ENCODE measurements at regions not wholly inside any gene's neighbourhood (a gene's known extent, or its start where the extent isn't known, plus 50 kb on each side); places are given as distances from the start of the nearest gene placed in this dataset.

DNA sequence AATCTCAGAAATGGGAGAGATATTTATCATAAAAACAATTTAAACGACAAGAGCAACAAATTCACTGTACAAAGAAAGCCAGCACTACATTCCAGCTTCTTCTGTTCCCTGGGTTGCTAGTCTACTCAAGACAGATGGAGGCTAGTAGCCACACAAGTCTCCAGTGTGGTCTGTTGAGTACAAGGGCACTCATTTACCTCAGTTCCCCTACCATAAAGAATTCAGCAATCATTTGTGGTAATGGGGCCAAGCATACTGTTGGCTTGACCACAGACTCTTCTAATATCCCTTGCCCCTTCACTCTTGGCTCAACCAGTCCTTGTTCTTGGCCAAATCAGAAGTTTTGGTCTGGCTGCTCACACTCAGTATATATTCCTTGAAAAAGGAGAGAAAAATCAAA lies 212.3 kb downstream of the COX18 start:
- TF ChIP-seq, protein P1, sequence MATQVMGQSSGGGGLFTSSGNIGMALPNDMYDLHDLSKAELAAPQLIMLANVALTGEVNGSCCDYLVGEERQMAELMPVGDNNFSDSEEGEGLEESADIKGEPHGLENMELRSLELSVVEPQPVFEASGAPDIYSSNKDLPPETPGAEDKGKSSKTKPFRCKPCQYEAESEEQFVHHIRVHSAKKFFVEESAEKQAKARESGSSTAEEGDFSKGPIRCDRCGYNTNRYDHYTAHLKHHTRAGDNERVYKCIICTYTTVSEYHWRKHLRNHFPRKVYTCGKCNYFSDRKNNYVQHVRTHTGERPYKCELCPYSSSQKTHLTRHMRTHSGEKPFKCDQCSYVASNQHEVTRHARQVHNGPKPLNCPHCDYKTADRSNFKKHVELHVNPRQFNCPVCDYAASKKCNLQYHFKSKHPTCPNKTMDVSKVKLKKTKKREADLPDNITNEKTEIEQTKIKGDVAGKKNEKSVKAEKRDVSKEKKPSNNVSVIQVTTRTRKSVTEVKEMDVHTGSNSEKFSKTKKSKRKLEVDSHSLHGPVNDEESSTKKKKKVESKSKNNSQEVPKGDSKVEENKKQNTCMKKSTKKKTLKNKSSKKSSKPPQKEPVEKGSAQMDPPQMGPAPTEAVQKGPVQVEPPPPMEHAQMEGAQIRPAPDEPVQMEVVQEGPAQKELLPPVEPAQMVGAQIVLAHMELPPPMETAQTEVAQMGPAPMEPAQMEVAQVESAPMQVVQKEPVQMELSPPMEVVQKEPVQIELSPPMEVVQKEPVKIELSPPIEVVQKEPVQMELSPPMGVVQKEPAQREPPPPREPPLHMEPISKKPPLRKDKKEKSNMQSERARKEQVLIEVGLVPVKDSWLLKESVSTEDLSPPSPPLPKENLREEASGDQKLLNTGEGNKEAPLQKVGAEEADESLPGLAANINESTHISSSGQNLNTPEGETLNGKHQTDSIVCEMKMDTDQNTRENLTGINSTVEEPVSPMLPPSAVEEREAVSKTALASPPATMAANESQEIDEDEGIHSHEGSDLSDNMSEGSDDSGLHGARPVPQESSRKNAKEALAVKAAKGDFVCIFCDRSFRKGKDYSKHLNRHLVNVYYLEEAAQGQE (IDR thresholded peaks at IDR 0.05; ENCODE audit: borderline replicate concordance) = no peak
- TF ChIP-seq, protein P1 (CRISPR knock-in tag; IDR thresholded peaks at IDR 0.05; ENCODE audit: low read depth) = no peak
- TF ChIP-seq SMARCE1 (IDR thresholded peaks at IDR 0.05) (no peak), KHSRP (IDR thresholded peaks at IDR 0.05) (no peak), ZNF24 (IDR thresholded peaks at IDR 0.05) (no peak), KDM4B (IDR thresholded peaks at IDR 0.05; ENCODE audit: borderline replicate concordance in 2 of 2, low read depth in 1 of 2) (no peak), DDX20 (tag; IDR thresholded peaks at IDR 0.05; ENCODE audit: low read depth) (no peak), XRCC4 (IDR thresholded peaks at IDR 0.05; ENCODE audit: extremely low read depth, insufficient read depth, insufficient read length) (no peak), HNRNPLL (IDR thresholded peaks at IDR 0.05; ENCODE audit: low read depth, low read length, poor library complexity, severe bottlenecking) (no peak), TRIM28 (IDR thresholded peaks at IDR 0.05) (no peak), PHB (CRISPR knock-in tag; IDR thresholded peaks at IDR 0.05) (no peak), POLR2AphosphoS5 (IDR thresholded peaks at IDR 0.05; ENCODE audit: control insufficient read depth, insufficient read depth, low read depth, low read length) (no peak)
- TF ChIP-seq, protein P2, sequence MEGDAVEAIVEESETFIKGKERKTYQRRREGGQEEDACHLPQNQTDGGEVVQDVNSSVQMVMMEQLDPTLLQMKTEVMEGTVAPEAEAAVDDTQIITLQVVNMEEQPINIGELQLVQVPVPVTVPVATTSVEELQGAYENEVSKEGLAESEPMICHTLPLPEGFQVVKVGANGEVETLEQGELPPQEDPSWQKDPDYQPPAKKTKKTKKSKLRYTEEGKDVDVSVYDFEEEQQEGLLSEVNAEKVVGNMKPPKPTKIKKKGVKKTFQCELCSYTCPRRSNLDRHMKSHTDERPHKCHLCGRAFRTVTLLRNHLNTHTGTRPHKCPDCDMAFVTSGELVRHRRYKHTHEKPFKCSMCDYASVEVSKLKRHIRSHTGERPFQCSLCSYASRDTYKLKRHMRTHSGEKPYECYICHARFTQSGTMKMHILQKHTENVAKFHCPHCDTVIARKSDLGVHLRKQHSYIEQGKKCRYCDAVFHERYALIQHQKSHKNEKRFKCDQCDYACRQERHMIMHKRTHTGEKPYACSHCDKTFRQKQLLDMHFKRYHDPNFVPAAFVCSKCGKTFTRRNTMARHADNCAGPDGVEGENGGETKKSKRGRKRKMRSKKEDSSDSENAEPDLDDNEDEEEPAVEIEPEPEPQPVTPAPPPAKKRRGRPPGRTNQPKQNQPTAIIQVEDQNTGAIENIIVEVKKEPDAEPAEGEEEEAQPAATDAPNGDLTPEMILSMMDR (IDR thresholded peaks at IDR 0.05 in 2 of 3, conservative IDR thresholded peaks at IDR 0.05 in 1 of 3; ENCODE audit: insufficient read depth in 2 of 3, low read depth in 1 of 3, low read length in 3 of 3) = no peak
- TF ChIP-seq, protein P3, sequence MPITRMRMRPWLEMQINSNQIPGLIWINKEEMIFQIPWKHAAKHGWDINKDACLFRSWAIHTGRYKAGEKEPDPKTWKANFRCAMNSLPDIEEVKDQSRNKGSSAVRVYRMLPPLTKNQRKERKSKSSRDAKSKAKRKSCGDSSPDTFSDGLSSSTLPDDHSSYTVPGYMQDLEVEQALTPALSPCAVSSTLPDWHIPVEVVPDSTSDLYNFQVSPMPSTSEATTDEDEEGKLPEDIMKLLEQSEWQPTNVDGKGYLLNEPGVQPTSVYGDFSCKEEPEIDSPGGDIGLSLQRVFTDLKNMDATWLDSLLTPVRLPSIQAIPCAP (CRISPR knock-in tag; IDR thresholded peaks at IDR 0.05; ENCODE audit: borderline replicate concordance) = no peak
